H9 (cell line): ENCODE measurements at regions not wholly inside any gene's neighbourhood (a gene's known extent, or its start where the extent isn't known, plus 50 kb on each side); places are given as distances from the start of the nearest gene placed in this dataset.

ENCODE experiments used
- DNase-seq: peaks from one replicate; pipeline ENCODE4 v3.0.0-alpha.2; 2017
- H2AFZ ChIP-seq: one replicate; pipeline ENCODE4 v1.6.1; 2013; ENCODE audit warnings: mild to moderate bottlenecking, low read length, control low read depth, moderate library complexity
- H2AK5ac ChIP-seq: 2 replicates; pipeline ENCODE4 v1.6.1; 2013; ENCODE audit warnings: low read length, control low read depth, mixed read lengths; ENCODE audit not compliant: insufficient read length
- H2BK120ac ChIP-seq: one replicate; pipeline ENCODE4 v1.6.1; 2013; ENCODE audit warnings: low read depth, mild to moderate bottlenecking, low read length, control low read depth, inconsistent platforms; ENCODE audit not compliant: poor library complexity, severe bottlenecking
- H2BK12ac ChIP-seq: 2 replicates; pipeline ENCODE4 v1.6.1; 2013; ENCODE audit warnings: low read length, control low read depth, mixed read lengths, low read depth; ENCODE audit not compliant: insufficient read length
- H2BK15ac ChIP-seq: 2 replicates; pipeline ENCODE4 v1.6.1; 2013; ENCODE audit warnings: low read depth, low read length, control low read depth
- H2BK20ac ChIP-seq: one replicate; pipeline ENCODE4 v1.6.1; 2013; ENCODE audit warnings: low read depth, mild to moderate bottlenecking, low read length, control low read depth, inconsistent platforms; ENCODE audit not compliant: poor library complexity, severe bottlenecking
- H2BK5ac ChIP-seq: 2 replicates; pipeline ENCODE4 v1.6.1; 2013; ENCODE audit warnings: low read length, control low read depth, mixed read lengths; ENCODE audit not compliant: insufficient read length
- H3K14ac ChIP-seq: 2 replicates; pipeline ENCODE4 v1.6.1; 2013; ENCODE audit warnings: low read length, control low read depth; ENCODE audit not compliant: insufficient read depth
- H3K18ac ChIP-seq: 2 replicates; pipeline ENCODE4 v1.6.1; 2013; ENCODE audit warnings: low read depth, mild to moderate bottlenecking, mixed read lengths, low read length, control low read depth; ENCODE audit not compliant: insufficient read length
- H3K23ac ChIP-seq: 2 replicates; pipeline ENCODE4 v1.6.1; 2013; ENCODE audit warnings: low read length, control low read depth, mixed read lengths, low read depth; ENCODE audit not compliant: insufficient read length
- H3K23me2 ChIP-seq: 2 replicates; pipeline ENCODE4 v1.6.1; 2013; ENCODE audit warnings: low read depth, mild to moderate bottlenecking, mixed read lengths, low read length, control low read depth; ENCODE audit not compliant: insufficient read length, poor library complexity, severe bottlenecking
- H3K27ac ChIP-seq: 2 replicates; pipeline ENCODE4 v1.5.1; 2013; ENCODE audit warnings: low read length, control low read depth, mixed read lengths, low read depth; ENCODE audit not compliant: insufficient read length
- H3K27me3 ChIP-seq: 2 replicates; pipeline ENCODE4 v1.6.1; 2013; ENCODE audit warnings: low read length, control low read depth, inconsistent platforms; ENCODE audit not compliant: insufficient read depth
- H3K4ac ChIP-seq: 2 replicates; pipeline ENCODE4 v1.6.1; 2013; ENCODE audit warnings: low read depth, mild to moderate bottlenecking, control low read depth, inconsistent platforms, low read length, moderate library complexity
- H3K4me1 ChIP-seq: 2 replicates; pipeline ENCODE4 v1.6.1; 2013; ENCODE audit warnings: low read length, control low read depth, inconsistent platforms; ENCODE audit not compliant: insufficient read depth
- H3K4me2 ChIP-seq: 2 replicates; pipeline ENCODE4 v1.6.1; 2013; ENCODE audit warnings: low read length, control low read depth, mixed read lengths; ENCODE audit not compliant: insufficient read length, insufficient read depth
- H3K56ac ChIP-seq: 2 replicates; pipeline ENCODE4 v1.6.1; 2013; ENCODE audit warnings: low read depth, mild to moderate bottlenecking, mixed read lengths, low read length, control low read depth; ENCODE audit not compliant: insufficient read length
- H3K79me1 ChIP-seq: 2 replicates; pipeline ENCODE4 v1.6.1; 2013; ENCODE audit warnings: low read depth, mild to moderate bottlenecking, moderate library complexity, low read length, control low read depth, inconsistent platforms; ENCODE audit not compliant: insufficient read depth, poor library complexity, severe bottlenecking
- H3K79me2 ChIP-seq: 2 replicates; pipeline ENCODE4 v1.6.1; 2013; ENCODE audit warnings: low read length, control low read depth, inconsistent platforms; ENCODE audit not compliant: insufficient read depth
- H3K9ac ChIP-seq: 2 replicates; pipeline ENCODE4 v1.6.1; 2013; ENCODE audit warnings: low read length, control low read depth, mixed read lengths; ENCODE audit not compliant: insufficient read length; ENCODE audit errors: extremely low read depth
- H3K9me3 ChIP-seq: one replicate; pipeline ENCODE4 v1.6.1; 2013; ENCODE audit warnings: low read depth, low read length, inconsistent platforms; ENCODE audit not compliant: control insufficient read depth
- H3T11ph ChIP-seq: one replicate; pipeline ENCODE4 v1.6.1; 2013; ENCODE audit warnings: mild to moderate bottlenecking, low read length, control low read depth, inconsistent platforms
- H4K20me1 ChIP-seq: one replicate; pipeline ENCODE4 v1.6.1; 2013; ENCODE audit not compliant: control insufficient read depth, insufficient read length, insufficient read depth
- H4K5ac ChIP-seq: 2 replicates; pipeline ENCODE4 v1.6.1; 2013; ENCODE audit warnings: low read depth, mild to moderate bottlenecking, mixed read lengths, low read length, control low read depth; ENCODE audit not compliant: insufficient read length
- H4K8ac ChIP-seq: replicated peaks from 2 replicates; pipeline ENCODE4 v1.6.1; 2013; ENCODE audit warnings: low read length, control low read depth, mixed read lengths, low read depth; ENCODE audit not compliant: insufficient read length
- H4K91ac ChIP-seq: 2 replicates; pipeline ENCODE4 v1.6.1; 2013; ENCODE audit warnings: low read depth, mild to moderate bottlenecking, moderate library complexity, mixed read lengths, low read length, control low read depth; ENCODE audit not compliant: insufficient read length
- H3K27ac Mint-ChIP-seq, 3 experiments: 2 replicates in 2 of 3; 3 replicates in 1 of 3; pipeline ENCODE4 v1.8.0; 2020 to 2021; ENCODE audit warnings: mixed read lengths in 3 of 3, mild to moderate bottlenecking in 1 of 3, moderate library complexity in 1 of 3
- H3K27me3 Mint-ChIP-seq: 2 replicates; pipeline ENCODE4 v1.8.0; 2021; ENCODE audit warnings: low read depth, mild to moderate bottlenecking, moderate library complexity, mixed read lengths
- H3K36me3 Mint-ChIP-seq, 3 experiments: 2 replicates in 2 of 3; 3 replicates in 1 of 3; pipeline ENCODE4 v1.8.0; 2020 to 2021; ENCODE audit warnings: low read depth in 3 of 3, mixed read lengths in 3 of 3; ENCODE audit not compliant: insufficient read depth in 1 of 3
- H3K4me1 Mint-ChIP-seq, 2 experiments: 2 replicates each; pipeline ENCODE4 v1.8.0; 2020; ENCODE audit warnings: mixed read lengths in 2 of 2
- H3K4me3 Mint-ChIP-seq, 2 experiments: 2 replicates in 1 of 2; 3 replicates in 1 of 2; pipeline ENCODE4 v1.8.0; 2020 to 2021; ENCODE audit warnings: mild to moderate bottlenecking in 2 of 2, mixed read lengths in 2 of 2, moderate library complexity in 1 of 2
- H3K9me3 Mint-ChIP-seq, 2 experiments: 2 replicates in 1 of 2; 3 replicates in 1 of 2; pipeline ENCODE4 v1.8.0; 2020; ENCODE audit warnings: mild to moderate bottlenecking in 2 of 2, mixed read lengths in 2 of 2, moderate library complexity in 1 of 2
- WGBS: extraction: QIAGEN DNeasy Blood & Tissue Kit; methylation state at CpG from one replicate; pipeline ENCODE4 v1.1.7; 2013; ENCODE audit warnings: missing lambda C conversion rate, low lambda C conversion rate, mixed read lengths; ENCODE audit not compliant: insufficient read length; ENCODE audit errors: extremely low coverage; 5-methylcytosine and 5-hydroxymethylcytosine counted together
- TF ChIP-seq, protein P1 (sequence below): fragments of 200-600 bp; sonication (generic); conservative IDR thresholded peaks from 3 replicates; pipeline ENCODE4 v1.8.0; 2021; ENCODE audit warnings: antibody characterized with exemption, mild to moderate bottlenecking

GRCh38 chr12:91576432-91576831, 393.8 kb upstream of the DCN start:
- no peaks in the 10 kb centered on the region for H3K9me3 Mint-ChIP-seq
- no peak for DNase-seq
- Histone ChIP-seq H3K4ac (no peak overlapping the region), H2BK120ac (no peak overlapping the region), H3K4me2 (no peak overlapping the region), H4K5ac (no peak overlapping the region), H3K23ac (no peak overlapping the region), H2AFZ (no peak overlapping the region), H3K56ac (no peak overlapping the region), H2BK5ac (no peak overlapping the region), H2BK15ac (no peak overlapping the region), H2BK20ac (no peak overlapping the region), H3K79me2 (no peaks in the 10 kb centered on the region), H3K4me1 (no peaks in the 10 kb centered on the region), H3T11ph (no peak overlapping the region), H2BK12ac (no peak overlapping the region), H4K8ac (no peak overlapping the region), H4K91ac (no peak overlapping the region), H3K9me3 (no peaks in the 10 kb centered on the region), H3K18ac (no peak overlapping the region), H3K79me1 (no peaks in the 10 kb centered on the region), H3K9ac (no peak overlapping the region), H4K20me1 (no peaks in the 10 kb centered on the region), H3K14ac (no peak overlapping the region), H2AK5ac (no peak overlapping the region), H3K23me2 (no peaks in the 10 kb centered on the region), H3K27ac (no peak overlapping the region), H3K27me3 (no peaks in the 10 kb centered on the region)
- peaks cover 4 to 6% of the 10 kb centered on the region in 2 experiments; a peak in 3 of 4 replicates for H3K4me1 Mint-ChIP-seq
- no peak overlapping the region for H3K4me3 Mint-ChIP-seq
- H3K27me3 Mint-ChIP-seq, result no peaks in the 10 kb centered on the region
- TF ChIP-seq, protein P1, sequence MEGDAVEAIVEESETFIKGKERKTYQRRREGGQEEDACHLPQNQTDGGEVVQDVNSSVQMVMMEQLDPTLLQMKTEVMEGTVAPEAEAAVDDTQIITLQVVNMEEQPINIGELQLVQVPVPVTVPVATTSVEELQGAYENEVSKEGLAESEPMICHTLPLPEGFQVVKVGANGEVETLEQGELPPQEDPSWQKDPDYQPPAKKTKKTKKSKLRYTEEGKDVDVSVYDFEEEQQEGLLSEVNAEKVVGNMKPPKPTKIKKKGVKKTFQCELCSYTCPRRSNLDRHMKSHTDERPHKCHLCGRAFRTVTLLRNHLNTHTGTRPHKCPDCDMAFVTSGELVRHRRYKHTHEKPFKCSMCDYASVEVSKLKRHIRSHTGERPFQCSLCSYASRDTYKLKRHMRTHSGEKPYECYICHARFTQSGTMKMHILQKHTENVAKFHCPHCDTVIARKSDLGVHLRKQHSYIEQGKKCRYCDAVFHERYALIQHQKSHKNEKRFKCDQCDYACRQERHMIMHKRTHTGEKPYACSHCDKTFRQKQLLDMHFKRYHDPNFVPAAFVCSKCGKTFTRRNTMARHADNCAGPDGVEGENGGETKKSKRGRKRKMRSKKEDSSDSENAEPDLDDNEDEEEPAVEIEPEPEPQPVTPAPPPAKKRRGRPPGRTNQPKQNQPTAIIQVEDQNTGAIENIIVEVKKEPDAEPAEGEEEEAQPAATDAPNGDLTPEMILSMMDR, result no peak
- no peaks in the 10 kb centered on the region for H3K36me3 Mint-ChIP-seq
- WGBS, result no CpG with 5 or more reads among the region's 1 CpG
- H3K27ac Mint-ChIP-seq, result no peak overlapping the region
